ENCODE measurements at regions not wholly inside any gene's neighbourhood (a gene's known extent, or its start where the extent isn't known, plus 50 kb on each side); places are given as distances from the start of the nearest gene placed in this dataset.

GRCh38 chr17:53012364-53012763, 810.4 kb upstream of the KIF2B start:
- TF ChIP-seq RAD21 (IDR thresholded peaks at IDR 0.05; ENCODE audit: low read depth) (no peak), TAF1 (IDR thresholded peaks at IDR 0.05; ENCODE audit: low read depth) (no peak), EGR1 (IDR thresholded peaks at IDR 0.05) (no peak), EP300 (IDR thresholded peaks at IDR 0.05; ENCODE audit: borderline replicate concordance) (no peak), YY1 (IDR thresholded peaks at IDR 0.05; ENCODE audit: low read depth) (no peak), REST (IDR thresholded peaks at IDR 0.05; ENCODE audit: low read depth) (no peak), USF1 (IDR thresholded peaks at IDR 0.05) (no peak), MAX (IDR thresholded peaks at IDR 0.05) (no peak), FOXM1 (IDR thresholded peaks at IDR 0.05; ENCODE audit: borderline replicate concordance, low read depth) (no peak)

All from Ishikawa (cell line).